Lower lobe of right lung (tissue), 2 donors: ENCODE measurements at regions not wholly inside any gene's neighbourhood (a gene's known extent, or its start where the extent isn't known, plus 50 kb on each side); places are given as distances from the start of the nearest gene placed in this dataset.

Experiments
- ATAC-seq, 2 donors: fragments of 200-7000 bp; cut with Tn5 transposase; one replicate each; pipeline ENCODE4 v1.9.1; 2020 to 2022; ENCODE audit warnings: mild to moderate bottlenecking in 2 of 2, moderate library complexity in 2 of 2
- DNase-seq: peaks from one replicate; pipeline ENCODE4 v3.0.0-alpha.2; 2020
- H3K27ac ChIP-seq: fragments of 200-600 bp; one replicate; pipeline ENCODE4 v1.8.0; 2022
- H3K27me3 ChIP-seq: fragments of 200-600 bp; one replicate; pipeline ENCODE4 v1.8.0; 2022; ENCODE audit warnings: low read depth
- H3K36me3 ChIP-seq: fragments of 200-600 bp; one replicate; pipeline ENCODE4 v1.8.0; 2022; ENCODE audit warnings: mild to moderate bottlenecking
- H3K4me1 ChIP-seq: fragments of 200-600 bp; one replicate; pipeline ENCODE4 v1.8.0; 2022
- H3K4me3 ChIP-seq: fragments of 200-600 bp; one replicate; pipeline ENCODE4 v1.8.0; 2022; ENCODE audit warnings: mild to moderate bottlenecking
- H3K9me3 ChIP-seq: fragments of 200-600 bp; one replicate; pipeline ENCODE4 v1.8.0; 2022
- intact Hi-C: fragments of 100-400 bp; cut with DNase I; formaldehyde crosslinking; loops from one replicate; pipeline ENCODE4 v1.11.0; 2022
- TF ChIP-seq, protein P1 (sequence below): fragments of 200-600 bp; IDR thresholded peaks from one replicate; pipeline ENCODE4 v1.8.0; 2022; ENCODE audit warnings: antibody characterized with exemption, mild to moderate bottlenecking
- donor health status: DM: no; HTN: yes; CAD: no; lungs with severe emphysema.

DNA sequence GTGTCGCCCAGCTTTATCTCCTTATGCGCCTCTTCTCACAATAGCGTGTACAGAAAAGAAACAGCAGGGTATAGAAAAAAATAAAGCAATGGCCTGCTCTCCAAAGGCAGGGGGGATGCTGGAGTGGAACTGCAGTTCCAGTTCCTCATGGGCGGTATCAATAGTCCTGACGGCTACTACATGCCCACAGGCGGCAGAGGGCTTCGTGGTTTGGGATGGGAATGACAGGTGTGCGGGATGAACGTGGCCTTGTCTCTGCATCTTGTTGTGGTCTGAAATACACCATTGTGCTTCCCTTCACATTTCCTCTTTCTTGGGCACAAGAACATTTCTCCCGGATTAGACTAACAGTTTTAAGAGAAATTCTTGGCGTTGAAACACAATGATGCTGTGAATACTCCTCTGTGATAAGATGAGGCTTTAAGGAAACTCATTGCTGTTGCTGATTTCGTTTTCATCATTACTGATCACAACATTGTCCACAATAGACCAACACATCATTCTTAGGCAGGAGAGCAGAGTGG is 124.1 kb upstream of the IGFBP7 start:
- no peak for DNase-seq
- no peaks in the 10 kb centered on the region for H3K36me3 ChIP-seq
- ATAC-seq = no peak
- H3K27ac ChIP-seq = no peak overlapping the region
- intact Hi-C loops = no loop called here
- no peak overlapping the region for H3K4me3 ChIP-seq
- TF ChIP-seq, protein P1, sequence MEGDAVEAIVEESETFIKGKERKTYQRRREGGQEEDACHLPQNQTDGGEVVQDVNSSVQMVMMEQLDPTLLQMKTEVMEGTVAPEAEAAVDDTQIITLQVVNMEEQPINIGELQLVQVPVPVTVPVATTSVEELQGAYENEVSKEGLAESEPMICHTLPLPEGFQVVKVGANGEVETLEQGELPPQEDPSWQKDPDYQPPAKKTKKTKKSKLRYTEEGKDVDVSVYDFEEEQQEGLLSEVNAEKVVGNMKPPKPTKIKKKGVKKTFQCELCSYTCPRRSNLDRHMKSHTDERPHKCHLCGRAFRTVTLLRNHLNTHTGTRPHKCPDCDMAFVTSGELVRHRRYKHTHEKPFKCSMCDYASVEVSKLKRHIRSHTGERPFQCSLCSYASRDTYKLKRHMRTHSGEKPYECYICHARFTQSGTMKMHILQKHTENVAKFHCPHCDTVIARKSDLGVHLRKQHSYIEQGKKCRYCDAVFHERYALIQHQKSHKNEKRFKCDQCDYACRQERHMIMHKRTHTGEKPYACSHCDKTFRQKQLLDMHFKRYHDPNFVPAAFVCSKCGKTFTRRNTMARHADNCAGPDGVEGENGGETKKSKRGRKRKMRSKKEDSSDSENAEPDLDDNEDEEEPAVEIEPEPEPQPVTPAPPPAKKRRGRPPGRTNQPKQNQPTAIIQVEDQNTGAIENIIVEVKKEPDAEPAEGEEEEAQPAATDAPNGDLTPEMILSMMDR = no peak
- H3K27me3 ChIP-seq = no peaks in the 10 kb centered on the region
- H3K9me3 ChIP-seq = no peaks in the 10 kb centered on the region
- no peaks in the 10 kb centered on the region for H3K4me1 ChIP-seq

DNA sequence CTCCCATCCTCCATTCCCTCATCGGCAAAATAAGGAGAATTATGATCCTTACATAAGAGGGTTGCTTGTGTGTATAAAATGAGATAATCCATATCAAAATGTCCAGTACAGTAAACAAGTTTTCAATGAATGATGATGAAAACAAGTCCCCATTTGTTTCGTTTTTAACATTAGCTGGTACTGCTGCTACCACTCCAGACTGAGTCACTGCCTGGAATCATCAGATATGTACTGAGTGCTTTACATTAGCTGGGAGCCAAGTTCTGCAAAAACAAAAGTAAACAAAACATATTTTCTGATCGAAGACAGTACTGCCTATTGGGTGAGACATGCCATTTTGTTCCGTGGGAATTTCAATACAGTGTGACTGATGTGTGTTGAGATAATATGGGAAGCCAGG is 123.2 kb upstream of the IGFBP7 start:
- peak in 1 of 2 donors; percentile 78 for ATAC-seq

DNA sequence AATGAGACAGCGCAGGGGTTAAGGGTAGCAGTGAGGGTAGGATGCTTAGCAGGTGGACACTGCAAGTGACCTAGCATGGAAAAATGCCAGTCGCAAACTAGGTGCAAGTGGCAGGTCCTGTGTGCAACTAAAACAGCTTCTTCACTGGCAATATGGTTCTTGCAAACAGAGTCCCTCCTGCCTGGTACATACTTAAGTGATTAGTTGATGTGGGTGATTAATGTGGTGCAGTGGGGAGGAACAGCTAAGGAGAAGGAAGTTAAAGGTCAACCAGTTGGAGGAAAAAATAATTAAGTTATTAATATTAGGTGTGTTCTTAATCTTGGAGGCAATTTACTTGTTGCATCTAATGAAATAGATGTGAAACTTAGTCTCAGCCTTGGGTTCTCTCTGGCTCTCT is 121.6 kb upstream of the IGFBP7 start:
- ATAC-seq (no peak), DNase-seq (no peak)
- Histone ChIP-seq H3K36me3 (no peaks in the 10 kb centered on the region), H3K4me3 (no peak overlapping the region), H3K4me1 (no peaks in the 10 kb centered on the region), H3K27ac (no peak overlapping the region), H3K9me3 (no peaks in the 10 kb centered on the region), H3K27me3 (no peaks in the 10 kb centered on the region)
- TF ChIP-seq, protein P1 = no peak
- intact Hi-C loops = no loop called here

More for the DNA sequence above, 123.2 kb upstream of the IGFBP7 start:
- Histone ChIP-seq H3K36me3 (no peaks in the 10 kb centered on the region), H3K27me3 (no peaks in the 10 kb centered on the region), H3K4me3 (no peak overlapping the region), H3K4me1 (no peaks in the 10 kb centered on the region), H3K9me3 (no peaks in the 10 kb centered on the region), H3K27ac (no peak overlapping the region)
- intact Hi-C loops = no loop called here
- TF ChIP-seq, protein P1 = no peak
- no peak for DNase-seq

DNA sequence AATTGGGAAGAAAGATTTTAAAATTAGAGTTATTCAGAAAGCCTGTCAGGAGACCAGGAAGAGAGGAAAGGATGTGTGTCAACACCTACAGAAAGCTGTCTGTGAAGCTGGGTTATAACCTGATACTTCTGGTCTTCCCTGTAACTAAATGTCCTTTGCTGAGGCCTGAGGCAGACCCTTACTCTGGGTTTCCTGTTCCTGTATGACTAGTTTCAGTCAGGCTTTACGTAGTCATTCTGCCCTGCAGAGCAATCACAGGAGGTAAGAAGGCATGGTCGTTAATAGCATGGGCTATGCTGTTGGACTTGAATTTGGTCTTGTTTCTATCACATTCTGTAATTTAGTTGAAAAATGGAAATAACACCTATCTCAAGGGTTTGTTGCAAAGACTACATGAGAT is 110.5 kb upstream of the IGFBP7 start:
- Histone ChIP-seq H3K27me3 (no peaks in the 10 kb centered on the region), H3K27ac (no peak overlapping the region), H3K9me3 (no peaks in the 10 kb centered on the region), H3K4me3 (no peak overlapping the region), H3K4me1 (no peaks in the 10 kb centered on the region), H3K36me3 (no peaks in the 10 kb centered on the region)
- intact Hi-C loops = no loop called here
- TF ChIP-seq, protein P1 = no peak
- DNase-seq (no peak), ATAC-seq (no peak)

DNA sequence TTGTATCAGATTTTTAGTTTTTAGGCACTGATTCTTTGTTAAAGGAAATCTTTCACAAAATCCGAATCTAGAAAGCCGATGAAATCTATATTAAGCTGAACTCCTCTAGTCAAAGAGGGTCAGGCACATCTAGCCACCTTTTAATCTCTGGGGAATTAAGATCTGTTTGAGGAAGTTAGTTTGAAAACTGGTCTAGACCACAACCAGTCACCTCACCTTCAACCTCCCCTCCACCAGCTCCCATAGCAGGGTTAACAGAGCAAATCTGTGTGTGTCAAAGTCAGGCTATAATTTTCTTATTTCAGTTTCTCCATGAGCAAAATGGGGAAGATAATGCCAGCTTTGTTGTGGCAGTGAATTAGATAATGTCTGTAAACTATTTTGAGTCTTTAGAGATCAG is 110.0 kb upstream of the IGFBP7 start:
- Histone ChIP-seq H3K27ac (no peak overlapping the region), H3K9me3 (no peaks in the 10 kb centered on the region), H3K36me3 (no peaks in the 10 kb centered on the region), H3K27me3 (no peaks in the 10 kb centered on the region), H3K4me3 (no peak overlapping the region), H3K4me1 (no peaks in the 10 kb centered on the region)
- TF ChIP-seq, protein P1 = no peak
- intact Hi-C loops = no loop called here
- ATAC-seq (no peak), DNase-seq (no peak)

DNA sequence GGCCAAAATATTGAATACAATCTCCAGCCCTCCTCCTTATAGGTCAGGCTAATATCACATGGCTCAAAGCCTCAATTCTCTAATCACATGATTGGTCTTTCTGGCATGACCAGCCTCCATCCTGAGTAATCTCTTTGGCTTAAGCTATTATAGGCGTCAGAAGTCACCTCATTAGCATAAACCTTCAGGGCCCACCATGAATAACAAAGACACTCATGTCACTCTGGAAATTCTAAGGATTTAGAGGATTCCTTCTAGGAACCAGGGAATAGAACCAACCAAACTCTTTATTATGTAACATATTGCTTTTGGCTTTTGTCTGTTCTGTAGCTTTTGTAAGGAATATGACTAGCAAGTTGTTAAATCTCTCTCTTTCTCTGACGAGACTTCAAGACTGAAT is 109.2 kb upstream of the IGFBP7 start:
- Histone ChIP-seq H3K27me3 (no peaks in the 10 kb centered on the region), H3K4me3 (no peak overlapping the region), H3K4me1 (no peaks in the 10 kb centered on the region), H3K27ac (no peak overlapping the region), H3K9me3 (no peaks in the 10 kb centered on the region), H3K36me3 (no peaks in the 10 kb centered on the region)
- DNase-seq (no peak), ATAC-seq (no peak)
- intact Hi-C loops = no loop called here
- TF ChIP-seq, protein P1 = no peak
